H1 (cell line): ENCODE measurements at regions not wholly inside any gene's neighbourhood (a gene's known extent, or its start where the extent isn't known, plus 50 kb on each side); places are given as distances from the start of the nearest gene placed in this dataset.

Experiments
- CHD7 ChIP-seq: fragments of 300-600 bp; sonication (generic); IDR thresholded peaks from 2 replicates; pipeline ENCODE4 v1.7.1; 2012; ENCODE audit warnings: low read length, moderate library complexity, mild to moderate bottlenecking, inconsistent platforms; ENCODE audit not compliant: insufficient replicate concordance

- TF ChIP-seq CHD7 = no peak
These were observed 515.8 kb upstream of the EPHA5 start (continued) for GRCh38 chr4:66186095-66186494.
